SIG-M5 treated with dmso at 0.1 percent for 504 hours (cell line): ENCODE measurements at regions not wholly inside any gene's neighbourhood (a gene's known extent, or its start where the extent isn't known, plus 50 kb on each side); places are given as distances from the start of the nearest gene placed in this dataset.

Source experiments
- DNase-seq: peaks from one replicate; lab custom pipeline; 2025; ENCODE audit not compliant: unreplicated experiment; lab: John Stamatoyannopoulos, UW

GRCh38 chr15:66900586-66901310 lies 164.7 kb upstream of the SMAD3 start:
- no peak for DNase-seq

GRCh38 chr15:66901336-66902100 lies 163.9 kb upstream of the SMAD3 start:
- peak; percentile 21 for DNase-seq

GRCh38 chr15:66905185-66905584 lies 160.2 kb upstream of the SMAD3 start:
- DNase-seq, result no peak

GRCh38 chr15:66905954-66906353 lies 159.4 kb upstream of the SMAD3 start:
- DNase-seq, result no peak

GRCh38 chr15:66906668-66907614 lies 158.5 kb upstream of the SMAD3 start:
- DNase-seq, result no peak

GRCh38 chr15:66907826-66908743 lies 157.3 kb upstream of the SMAD3 start:
- peak; percentile 96 for DNase-seq

- no peak for DNase-seq
Measured at GRCh38 chr15:66908744-66909095, 156.7 kb upstream of the SMAD3 start.

- no peak for DNase-seq
Measured at GRCh38 chr15:66909381-66909890, 156.0 kb upstream of the SMAD3 start.

- no peak for DNase-seq
Measured at GRCh38 chr15:66911131-66911700, 154.2 kb upstream of the SMAD3 start.

GRCh38 chr15:66912001-66912400 lies 153.4 kb upstream of the SMAD3 start:
- DNase-seq, result no peak

- no peak for DNase-seq
Measured at GRCh38 chr15:66912441-66912840, 153.0 kb upstream of the SMAD3 start.

GRCh38 chr15:66917904-66918448 lies 147.4 kb upstream of the SMAD3 start:
- DNase-seq, result peak; percentile 36

GRCh38 chr15:66919421-66919820 lies 146.0 kb upstream of the SMAD3 start:
- DNase-seq, result no peak

- DNase-seq, result peak; percentile 34
Measured at GRCh38 chr15:66921319-66921915, 144.0 kb upstream of the SMAD3 start.

- DNase-seq, result no peak
Measured at GRCh38 chr15:66922608-66923007, 142.8 kb upstream of the SMAD3 start.

- no peak for DNase-seq
Measured at GRCh38 chr15:66923438-66923881, 141.9 kb upstream of the SMAD3 start.

- no peak for DNase-seq
Measured at GRCh38 chr15:66924889-66925288, 140.5 kb upstream of the SMAD3 start.

GRCh38 chr15:66925721-66926120 lies 139.7 kb upstream of the SMAD3 start:
- no peak for DNase-seq
